ENCODE measurements at regions not wholly inside any gene's neighbourhood (a gene's known extent, or its start where the extent isn't known, plus 50 kb on each side); places are given as distances from the start of the nearest gene placed in this dataset.

DNA sequence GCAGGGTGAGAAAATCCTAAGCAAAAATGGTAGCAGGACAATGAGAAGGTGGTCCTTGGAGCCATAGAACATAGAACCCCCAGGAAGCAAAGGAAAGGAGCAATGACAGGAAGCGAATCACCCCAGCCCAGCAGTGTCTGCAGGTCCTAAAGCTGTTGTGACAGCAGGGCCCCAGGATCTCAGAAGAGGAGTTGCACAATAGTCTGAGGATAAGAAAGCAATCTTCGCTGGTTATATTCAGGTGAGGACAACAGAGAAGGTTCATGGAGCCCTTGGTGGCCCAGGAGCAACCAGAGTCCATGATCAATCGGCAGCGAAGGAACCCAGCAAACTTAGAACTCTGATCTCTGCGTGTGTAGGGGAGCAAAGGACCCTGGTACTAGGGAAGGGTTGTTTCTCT, 234.8 kb upstream of the IRX2 start:
- H3K9me3 ChIP-seq (ENCODE audit: insufficient read depth in 2 of 2, low read depth in 1 of 2, low read length in 1 of 2): no peaks in the 10 kb centered on the region
- H3K4ac ChIP-seq (replicated peaks; ENCODE audit: insufficient read length, low read depth, low read length): no peak overlapping the region

More for the DNA sequence above, 234.8 kb upstream of the IRX2 start:
- DNase-seq (ENCODE audit: low read depth in 1 of 2, low spot score in 2 of 2) (no peak), FAIRE-seq (no peak)
- no peak overlapping the region for H3K4me2 ChIP-seq (ENCODE audit: insufficient read depth in 1 of 2, low read depth in 2 of 2, low read length in 2 of 2)
- H4K20me1 ChIP-seq (replicated peaks in 1 of 2; ENCODE audit: control insufficient read depth in 1 of 2, insufficient read depth in 2 of 2, low read length in 2 of 2): no peaks in the 10 kb centered on the region
- no peak overlapping the region for H3K56ac ChIP-seq (replicated peaks; ENCODE audit: insufficient read length, low read depth, low read length)
- no peak overlapping the region for H2AFZ ChIP-seq (ENCODE audit: low read length)
- WGBS, 2 experiments (ENCODE audit: extremely low coverage in 1 of 2, insufficient coverage in 1 of 2, insufficient read length in 1 of 2, insufficient replicate concordance in 2 of 2, low coverage in 1 of 2, low lambda C conversion rate in 2 of 2, missing lambda C conversion rate in 1 of 2): 84% methylated on average over 5 of the region's 5 CpGs; no CpG with 5 or more reads in 1 of the 2 experiments
- TF ChIP-seq, protein P1, sequence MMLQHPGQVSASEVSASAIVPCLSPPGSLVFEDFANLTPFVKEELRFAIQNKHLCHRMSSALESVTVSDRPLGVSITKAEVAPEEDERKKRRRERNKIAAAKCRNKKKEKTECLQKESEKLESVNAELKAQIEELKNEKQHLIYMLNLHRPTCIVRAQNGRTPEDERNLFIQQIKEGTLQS (IDR thresholded peaks at IDR 0.05; ENCODE audit: insufficient read depth, low read depth, low read length): no peak
- TF ChIP-seq SUZ12 (IDR thresholded peaks at IDR 0.05; ENCODE audit: low read length) (no peak), HDAC2 (IDR thresholded peaks at IDR 0.05; ENCODE audit: borderline replicate concordance in 1 of 2, low read depth in 2 of 2, low read length in 2 of 2) (no peak), ASH2L (IDR thresholded peaks at IDR 0.05; ENCODE audit: low read length) (no peak), POLR2AphosphoS5 (IDR thresholded peaks at IDR 0.05; ENCODE audit: low read depth, low read length) (no peak)
- no peak overlapping the region for H3K23ac ChIP-seq (ENCODE audit: insufficient read length)
- ChIA-PET CTCF (ENCODE audit: partially characterized antibody) (no interaction called here), POLR2A (ENCODE audit: partially characterized antibody) (no interaction called here)
- H3K79me1 ChIP-seq (ENCODE audit: low read depth, low read length): no peaks in the 10 kb centered on the region
- no peaks in the 10 kb centered on the region for H3K23me2 ChIP-seq (ENCODE audit: low read depth, low read length)
- H2BK15ac ChIP-seq (ENCODE audit: low read length): no peak overlapping the region
- H3K27ac ChIP-seq (ENCODE audit: low read depth, low read length): no peak overlapping the region
- no peaks in the 10 kb centered on the region for H3K27me3 ChIP-seq (replicated peaks in 1 of 4; ENCODE audit: control insufficient read depth in 3 of 4, extremely low read depth in 1 of 4, insufficient read depth in 3 of 4, low read length in 3 of 4)
- H3K79me2 ChIP-seq (ENCODE audit: control insufficient read depth in 1 of 2, insufficient read depth in 2 of 2, low read length in 2 of 2): no peaks in the 10 kb centered on the region
- 0 out of 7 replicates have a peak, but pooled peaks cover 0 to 2% (median 0%) of the 10 kb centered on the region in 4 experiments for H3K4me1 ChIP-seq (replicated peaks in 1 of 4; ENCODE audit: control insufficient read depth in 3 of 4, insufficient read depth in 4 of 4, low read length in 3 of 4)
- H2BK12ac ChIP-seq (ENCODE audit: low read depth, low read length): no peak overlapping the region
- H3K9ac ChIP-seq (replicated peaks in 1 of 4; ENCODE audit: extremely low read depth in 1 of 4, low read depth in 3 of 4, low read length in 3 of 4): no peak overlapping the region
- H2AK5ac ChIP-seq (ENCODE audit: low read depth, low read length): no peak overlapping the region
- H3K4me3 ChIP-seq (ENCODE audit: extremely low read depth in 1 of 4, insufficient read depth in 2 of 4, low read depth in 3 of 4, low read length in 4 of 4): no peak overlapping the region
- no peak overlapping the region for H4K8ac ChIP-seq (ENCODE audit: extremely low read depth, insufficient read depth, low read length)
- no peak overlapping the region for H2BK120ac ChIP-seq (replicated peaks; ENCODE audit: low read depth, low read length)
- no peak overlapping the region for H3K18ac ChIP-seq (ENCODE audit: extremely low read depth, low read length)
- H2BK20ac ChIP-seq (ENCODE audit: low read length): no peak overlapping the region
- no peak overlapping the region for H2BK5ac ChIP-seq (ENCODE audit: low read depth, low read length)
- no peak overlapping the region for H4K5ac ChIP-seq (ENCODE audit: insufficient read length, low read depth, low read length)
- H4K91ac ChIP-seq (replicated peaks; ENCODE audit: insufficient read length, low read length): no peak overlapping the region
- no peak overlapping the region for H3K14ac ChIP-seq (ENCODE audit: insufficient read length)
- H3K36me3 ChIP-seq (ENCODE audit: control insufficient read depth in 2 of 4, insufficient read depth in 4 of 4, low read length in 3 of 4): no peaks in the 10 kb centered on the region
